ENCODE measurements at regions not wholly inside any gene's neighbourhood (a gene's known extent, or its start where the extent isn't known, plus 50 kb on each side); places are given as distances from the start of the nearest gene placed in this dataset.

DNA sequence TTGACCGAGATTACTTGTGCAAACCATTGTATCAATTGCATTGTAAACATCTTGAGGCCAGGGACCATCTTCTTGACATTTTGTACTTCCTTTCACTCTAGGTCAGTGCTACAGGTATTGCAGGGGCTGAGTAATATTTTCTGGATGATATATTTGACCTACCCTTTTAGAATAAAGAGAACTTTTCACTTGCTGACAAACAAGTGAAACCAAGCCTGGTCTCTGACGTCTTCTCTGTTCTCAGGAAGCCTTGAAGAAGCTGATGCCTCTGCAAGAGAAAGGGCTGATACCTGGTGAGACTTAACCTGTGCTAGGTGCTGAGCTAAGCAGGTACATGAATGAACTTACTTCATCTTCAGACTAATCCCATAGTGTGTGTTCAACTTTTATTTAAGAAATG is 60.5 kb upstream of the GGTLC1 start:
- no peaks in the 10 kb centered on the region for H3K9me3 ChIP-seq (ENCODE audit: control insufficient read depth in 1 of 2, insufficient read depth in 1 of 2, low read length in 2 of 2)
- Mint-ChIP-seq H3K27me3 (no peaks in the 10 kb centered on the region), H3K36me3 (ENCODE audit: low read depth) (no peaks in the 10 kb centered on the region), H3K9me3 (no peaks in the 10 kb centered on the region), H3K27ac (peak overlapping the region; percentile 73), H3K4me1 (ENCODE audit: low read depth) (peaks cover 68% of the 10 kb centered on the region), H3K4me3 (peak overlapping the region; percentile 9)
- ATAC-seq (ENCODE audit: poor library complexity): no peak
- no peak overlapping the region for H3K27ac ChIP-seq (ENCODE audit: low read depth in 1 of 2, low read length in 2 of 2)
- peaks cover 55% of the 10 kb centered on the region for H3K4me1 ChIP-seq (ENCODE audit: insufficient read depth, low read length)
- no peak for TF ChIP-seq CTCF (IDR thresholded peaks at IDR 0.05)
- CTCF ChIA-PET: no interaction called here
- POLR2A ChIA-PET: interaction anchor here (1.2 to 1.4 kb wide), 2 partner anchors 17 to 21 kb away, joined by 5 read pairs; no protein-coding TSS in a partner anchor
- H3K36me3 ChIP-seq (ENCODE audit: insufficient read depth, low read length): no peaks in the 10 kb centered on the region
- H3K4me3 ChIP-seq (ENCODE audit: low read length): no peak overlapping the region
- intact Hi-C loops (cut with DNase I, micrococcal nuclease): loop anchor here in 1 of 2 experiments (2.0 kb wide), 1 partner anchor 22 kb away; no protein-coding TSS in a partner anchor
- H3K27me3 ChIP-seq (ENCODE audit: control insufficient read depth in 1 of 2, insufficient read depth in 2 of 2, low read length in 2 of 2): no peaks in the 10 kb centered on the region
- no peak for DNase-seq

DNA sequence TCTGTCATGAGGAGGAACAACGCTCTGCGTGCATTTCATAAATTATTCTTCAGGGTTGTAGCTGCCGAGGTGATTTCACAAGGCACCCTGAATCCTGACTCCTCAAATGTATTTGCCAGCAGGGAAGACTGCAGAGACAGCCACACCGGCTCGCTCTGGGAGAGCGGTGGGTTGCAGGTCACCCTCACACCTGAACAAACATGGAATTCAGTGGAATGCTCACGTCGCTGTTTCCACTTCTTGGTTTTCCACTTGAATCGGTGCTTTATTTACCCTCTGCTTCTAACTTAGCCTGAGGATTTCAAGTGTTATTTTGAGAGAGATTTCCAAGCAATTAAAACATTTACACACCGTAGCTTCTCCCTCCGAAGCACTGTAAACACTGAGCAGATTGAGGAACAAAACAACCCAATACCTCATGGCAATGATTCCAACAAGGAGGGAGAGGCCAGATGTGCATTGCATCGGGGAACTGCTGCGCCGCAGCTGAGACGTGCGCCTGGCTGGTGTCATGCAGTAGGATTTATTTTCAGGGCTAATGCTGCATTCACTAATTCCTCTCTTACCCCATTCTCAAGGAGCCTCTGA is 59.5 kb upstream of the GGTLC1 start:
- POLR2A ChIA-PET: interaction anchor here (1.2 to 1.4 kb wide), 2 partner anchors 18 to 21 kb away, joined by 5 read pairs; no protein-coding TSS in a partner anchor
- peaks cover 54% of the 10 kb centered on the region for H3K4me1 ChIP-seq (ENCODE audit: insufficient read depth, low read length)
- ATAC-seq (ENCODE audit: poor library complexity): no peak
- CTCF ChIA-PET: no interaction called here
- no peaks in the 10 kb centered on the region for H3K9me3 ChIP-seq (ENCODE audit: control insufficient read depth in 1 of 2, insufficient read depth in 1 of 2, low read length in 2 of 2)
- no peak overlapping the region for H3K27ac ChIP-seq (ENCODE audit: low read depth in 1 of 2, low read length in 2 of 2)
- intact Hi-C loops (cut with DNase I, micrococcal nuclease): loop anchor here in 1 of 2 experiments (2.0 kb wide), 1 partner anchor 21 kb away; no protein-coding TSS in a partner anchor
- Mint-ChIP-seq H3K27ac (peak overlapping the region; percentile 73), H3K36me3 (ENCODE audit: low read depth) (no peaks in the 10 kb centered on the region), H3K27me3 (no peaks in the 10 kb centered on the region), H3K4me3 (no peak overlapping the region), H3K9me3 (no peaks in the 10 kb centered on the region), H3K4me1 (ENCODE audit: low read depth) (peaks cover 73% of the 10 kb centered on the region)
- H3K36me3 ChIP-seq (ENCODE audit: insufficient read depth, low read length): no peaks in the 10 kb centered on the region
- no peak for TF ChIP-seq CTCF (IDR thresholded peaks at IDR 0.05)
- H3K4me3 ChIP-seq (ENCODE audit: low read length): no peak overlapping the region
- H3K27me3 ChIP-seq (ENCODE audit: control insufficient read depth in 1 of 2, insufficient read depth in 2 of 2, low read length in 2 of 2): no peaks in the 10 kb centered on the region
- DNase-seq: no peak

GRCh38 chr20:24046888-24047287 is 58.3 kb upstream of the GGTLC1 start:
- H3K27me3 ChIP-seq (ENCODE audit: control insufficient read depth in 1 of 2, insufficient read depth in 2 of 2, low read length in 2 of 2): no peaks in the 10 kb centered on the region
- H3K4me3 ChIP-seq (ENCODE audit: low read length): no peak overlapping the region
- CTCF ChIA-PET: interaction anchor here (0.9 kb wide), 1 partner anchor 16 kb away, joined by 3 read pairs; no protein-coding TSS in a partner anchor
- H3K36me3 Mint-ChIP-seq (ENCODE audit: low read depth): no peaks in the 10 kb centered on the region
- ATAC-seq (ENCODE audit: poor library complexity): no peak
- peaks cover 72% of the 10 kb centered on the region for H3K4me1 Mint-ChIP-seq (ENCODE audit: low read depth)
- DNase-seq: no peak
- H3K4me1 ChIP-seq (ENCODE audit: insufficient read depth, low read length): peaks cover 42% of the 10 kb centered on the region
- no peaks in the 10 kb centered on the region for H3K9me3 Mint-ChIP-seq
- peak overlapping the region; percentile 90 for H3K27ac Mint-ChIP-seq
- POLR2A ChIA-PET: interaction anchor here (3.4 kb wide), 1 partner anchor 20 kb away, joined by 29 read pairs; no protein-coding TSS in a partner anchor
- TF ChIP-seq CTCF (IDR thresholded peaks at IDR 0.05): no peak
- H3K4me3 Mint-ChIP-seq: no peak overlapping the region
- H3K36me3 ChIP-seq (ENCODE audit: insufficient read depth, low read length): no peaks in the 10 kb centered on the region
- no peaks in the 10 kb centered on the region for H3K27me3 Mint-ChIP-seq
- H3K27ac ChIP-seq (ENCODE audit: low read depth in 1 of 2, low read length in 2 of 2): no peak overlapping the region
- H3K9me3 ChIP-seq (ENCODE audit: control insufficient read depth in 1 of 2, insufficient read depth in 1 of 2, low read length in 2 of 2): no peaks in the 10 kb centered on the region
- intact Hi-C loops (cut with DNase I, micrococcal nuclease): no loop called here

Data from CD4-positive, alpha-beta T cell (primary cell).